ENCODE measurements at regions not wholly inside any gene's neighbourhood (a gene's known extent, or its start where the extent isn't known, plus 50 kb on each side); places are given as distances from the start of the nearest gene placed in this dataset.

DNA sequence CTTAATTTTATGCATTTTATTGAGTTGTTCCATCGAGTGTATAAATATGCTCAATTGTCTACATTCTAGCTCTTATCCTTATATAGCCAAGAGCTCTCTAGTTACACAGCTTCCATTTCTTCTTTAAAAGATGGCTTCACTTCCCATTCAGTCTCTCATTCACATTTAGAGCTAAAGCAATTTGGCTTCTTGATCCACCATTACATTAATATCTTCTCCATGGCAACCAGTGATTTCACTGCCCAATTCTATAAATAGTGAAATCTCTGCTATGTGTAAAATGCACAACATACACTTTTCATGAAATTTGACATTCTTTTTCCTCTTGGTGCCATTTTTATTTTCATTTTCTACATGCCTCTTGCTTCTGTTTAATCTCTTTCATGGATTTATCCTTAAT is 696.9 kb upstream of the ATXN8OS start:
- Histone ChIP-seq H3K9me3 (no peaks in the 10 kb centered on the region), H3K27me3 (no peaks in the 10 kb centered on the region), H3K4me1 (no peaks in the 10 kb centered on the region), H3K27ac (no peak overlapping the region), H3K36me3 (ENCODE audit: low read depth, missing control alignments) (no peaks in the 10 kb centered on the region), H3K4me3 (no peak overlapping the region)
- no peak for TF ChIP-seq CTCF (IDR thresholded peaks at IDR 0.05)
- intact Hi-C loops (cut with DNase I; ENCODE audit: low total_unique reads) = no loop called here
- DNase-seq = no peak
- WGBS, 2 donors = 88 to 100% methylated on average over 1 of the region's 1 CpG

DNA sequence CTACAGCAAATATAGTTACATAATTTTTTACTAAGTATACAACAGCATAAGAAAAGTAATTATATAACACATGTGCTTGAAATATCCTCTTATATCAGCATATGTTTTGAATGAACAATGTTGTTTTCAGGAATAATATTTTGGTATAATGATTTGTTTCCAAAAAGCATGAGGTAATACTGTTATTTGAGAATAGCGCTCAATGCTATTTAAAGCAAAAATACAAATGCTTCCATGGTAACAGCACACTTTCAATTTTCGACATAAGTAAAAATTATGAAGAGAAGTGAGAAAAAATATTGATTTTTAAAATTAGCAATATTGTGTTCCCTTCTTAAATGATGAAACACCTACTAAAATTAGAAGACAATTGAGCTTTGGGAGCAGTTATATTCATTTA is 715.9 kb upstream of the ATXN8OS start:
- Histone ChIP-seq H3K4me1 (no peaks in the 10 kb centered on the region), H3K9me3 (no peaks in the 10 kb centered on the region), H3K27ac (no peak overlapping the region), H3K4me3 (no peak overlapping the region), H3K36me3 (ENCODE audit: low read depth, missing control alignments) (no peaks in the 10 kb centered on the region), H3K27me3 (no peaks in the 10 kb centered on the region)
- 90% methylated on average over 2 of the region's 2 CpGs for WGBS, 2 donors
- no peak for DNase-seq
- intact Hi-C loops (cut with DNase I; ENCODE audit: low total_unique reads) = no loop called here
- TF ChIP-seq POLR2A (IDR thresholded peaks at IDR 0.05) = no peak
- no peak for TF ChIP-seq CTCF (IDR thresholded peaks at IDR 0.05)

- H3K27me3 ChIP-seq = no peaks in the 10 kb centered on the region
- 45 to 61% methylated on average over 4 of the region's 4 CpGs for WGBS, 2 donors
- intact Hi-C loops (cut with DNase I; ENCODE audit: low total_unique reads) = no loop called here
- TF ChIP-seq POLR2A (IDR thresholded peaks at IDR 0.05) = no peak
- no peak for TF ChIP-seq CTCF (IDR thresholded peaks at IDR 0.05)
- no peak overlapping the region for H3K27ac ChIP-seq
- DNase-seq = no peak
- no peaks in the 10 kb centered on the region for H3K36me3 ChIP-seq (ENCODE audit: low read depth, missing control alignments)
- no peaks in the 10 kb centered on the region for H3K9me3 ChIP-seq
- no peak overlapping the region for H3K4me3 ChIP-seq
- H3K4me1 ChIP-seq = no peaks in the 10 kb centered on the region
These were observed 717.7 kb upstream of the ATXN8OS start for GRCh38 chr13:69389899-69390298.

GRCh38 chr13:69373747-69374425 is 733.7 kb upstream of the ATXN8OS start:
- DNase-seq = no peak
- H3K9me3 ChIP-seq = no peaks in the 10 kb centered on the region
- no peaks in the 10 kb centered on the region for H3K4me1 ChIP-seq
- no peak overlapping the region for H3K27ac ChIP-seq
- no peaks in the 10 kb centered on the region for H3K36me3 ChIP-seq (ENCODE audit: low read depth, missing control alignments)
- H3K27me3 ChIP-seq = no peaks in the 10 kb centered on the region
- H3K4me3 ChIP-seq = no peak overlapping the region
- 32 to 45% methylated on average over 5 of the region's 5 CpGs for WGBS, 2 donors
- TF ChIP-seq CTCF (IDR thresholded peaks at IDR 0.05) = no peak
- TF ChIP-seq POLR2A (IDR thresholded peaks at IDR 0.05) = no peak
- intact Hi-C loops (cut with DNase I; ENCODE audit: low total_unique reads) = no loop called here

DNA sequence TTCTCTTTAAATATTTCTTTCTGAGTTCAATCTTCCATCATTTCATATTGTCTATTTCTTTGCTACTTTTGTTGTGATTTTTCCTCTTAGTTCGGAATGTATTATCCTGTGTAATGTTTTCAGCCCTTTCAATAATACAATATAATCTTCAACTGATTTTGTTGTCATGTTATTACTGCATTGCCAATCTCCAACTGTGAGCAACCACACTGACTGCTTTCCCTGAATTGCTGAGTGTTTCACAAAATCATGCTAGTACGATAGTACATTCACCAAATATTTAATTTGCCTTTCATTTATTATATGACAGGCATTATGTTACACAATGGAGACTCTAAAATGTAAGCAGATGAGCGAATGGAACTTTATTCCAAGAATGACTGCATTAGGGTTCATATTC is 744.3 kb upstream of the ATXN8OS start:
- Histone ChIP-seq H3K27me3 (no peaks in the 10 kb centered on the region), H3K36me3 (ENCODE audit: low read depth, missing control alignments) (no peaks in the 10 kb centered on the region), H3K27ac (no peak overlapping the region), H3K9me3 (no peaks in the 10 kb centered on the region), H3K4me1 (no peaks in the 10 kb centered on the region), H3K4me3 (no peak overlapping the region)
- 89 to 94% methylated on average over 3 of the region's 3 CpGs for WGBS, 2 donors
- intact Hi-C loops (cut with DNase I; ENCODE audit: low total_unique reads) = no loop called here
- no peak for TF ChIP-seq POLR2A (IDR thresholded peaks at IDR 0.05)
- no peak for TF ChIP-seq CTCF (IDR thresholded peaks at IDR 0.05)
- DNase-seq = no peak
